ENCODE measurements at regions not wholly inside any gene's neighbourhood (a gene's known extent, or its start where the extent isn't known, plus 50 kb on each side); places are given as distances from the start of the nearest gene placed in this dataset.

DNA sequence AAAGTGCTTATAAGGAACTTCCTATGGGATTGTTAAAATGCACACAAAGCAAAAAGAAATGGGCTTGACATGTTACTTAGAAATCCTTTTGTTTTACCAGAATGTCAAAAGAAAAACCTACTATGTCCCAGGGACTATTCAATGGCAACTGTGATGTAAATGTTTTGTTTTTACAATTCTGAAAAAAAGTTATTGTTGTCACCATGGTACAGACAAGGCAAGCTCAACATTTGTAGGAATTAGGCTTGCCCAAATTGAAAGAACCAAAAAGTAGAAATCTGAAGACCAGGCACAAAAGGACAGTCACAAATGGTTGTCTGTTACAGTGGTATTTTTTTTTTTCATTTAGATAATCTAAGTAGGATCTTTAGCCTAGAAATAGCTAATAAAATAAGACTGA, 638.6 kb downstream of the STPG2 start:
- no peak for DNase-seq

DNA sequence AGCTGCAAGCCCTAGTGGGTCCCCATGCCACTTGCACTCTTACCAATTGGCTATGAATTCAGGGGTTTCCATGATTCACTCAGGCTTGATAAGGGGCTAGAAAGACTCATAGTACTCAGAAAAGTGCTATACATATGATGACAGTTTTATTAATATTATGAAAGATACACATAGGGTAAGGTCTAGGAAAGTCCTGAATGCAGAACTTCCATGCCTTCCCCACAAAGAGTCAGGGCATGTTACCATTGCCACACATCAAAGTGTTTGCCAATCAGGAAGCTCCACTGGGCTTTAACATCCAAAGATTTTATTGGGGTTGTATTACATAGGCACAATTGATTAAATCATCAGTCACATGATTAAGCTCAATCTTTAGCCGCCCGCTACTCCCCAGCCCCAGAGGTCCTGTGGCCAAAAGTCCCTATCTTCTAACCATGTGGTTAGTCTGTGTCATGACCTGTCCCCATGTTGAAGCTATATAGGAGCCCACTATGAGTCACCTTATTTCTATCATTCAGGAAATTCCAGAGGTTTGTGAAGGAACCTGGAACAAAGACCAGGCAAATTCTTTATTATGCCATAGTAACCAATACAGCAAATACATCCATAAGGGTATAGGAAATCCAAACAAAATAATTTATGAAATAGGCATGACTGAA, 635.6 kb downstream of the STPG2 start:
- DNase-seq: no peak

Data from muscle of back (tissue), 3 donors.